ENCODE measurements at regions not wholly inside any gene's neighbourhood (a gene's known extent, or its start where the extent isn't known, plus 50 kb on each side); places are given as distances from the start of the nearest gene placed in this dataset.

- Histone ChIP-seq H3K27ac (ENCODE audit: low read length) (no peak overlapping the region), H3K27me3 (ENCODE audit: low read length) (peaks cover 16% of the 10 kb centered on the region), H3K4me3 (ENCODE audit: low read length) (no peak overlapping the region), H3K4me2 (ENCODE audit: low read length) (no peak overlapping the region), H3K9me2 (replicated peaks; ENCODE audit: low read length) (no peaks in the 10 kb centered on the region), H3K9me3 (ENCODE audit: low read length) (no peaks in the 10 kb centered on the region), H3F3A (ENCODE audit: low read length, unreplicated experiment) (no peaks in the 10 kb centered on the region), H4K20me1 (ENCODE audit: low read length) (no peaks in the 10 kb centered on the region), H3K36me3 (ENCODE audit: low read depth, low read length) (no peaks in the 10 kb centered on the region), H2AFZ (ENCODE audit: low read length) (no peak overlapping the region), H3K79me2 (ENCODE audit: low read length) (no peaks in the 10 kb centered on the region), H3K9ac (ENCODE audit: low read length) (no peak overlapping the region), H3K4me1 (ENCODE audit: insufficient read depth, low read length) (no peaks in the 10 kb centered on the region)
- TF ChIP-seq CTCF (conservative IDR thresholded peaks at IDR 0.05; ENCODE audit: low read depth, low read length), result peak; percentile 87
- no peak for TF ChIP-seq EZH2 (IDR thresholded peaks at IDR 0.05; ENCODE audit: low read length, unreplicated experiment)
- TF ChIP-seq EZH2phosphoT487 (IDR thresholded peaks at IDR 0.05; ENCODE audit: borderline replicate concordance, low read length), result no peak
- peak; percentile 86 for ATAC-seq
- ChIA-PET POLR2A (ENCODE audit: unreplicated experiment) (no interaction called here), CTCF (no interaction called here)
- intact Hi-C loops (cut with micrococcal nuclease), result loop anchor here (5.0 kb wide), 1 partner anchor 133 kb away; the partner anchor contains the start of gene GYPE
- no TSS peak for BruUV-seq (replicated peaks)
- peak; percentile 78 for DNase-seq
Observed at GRCh38 chr4:143773998-143774895, 73.8 kb upstream of the FREM3 start.

DNA sequence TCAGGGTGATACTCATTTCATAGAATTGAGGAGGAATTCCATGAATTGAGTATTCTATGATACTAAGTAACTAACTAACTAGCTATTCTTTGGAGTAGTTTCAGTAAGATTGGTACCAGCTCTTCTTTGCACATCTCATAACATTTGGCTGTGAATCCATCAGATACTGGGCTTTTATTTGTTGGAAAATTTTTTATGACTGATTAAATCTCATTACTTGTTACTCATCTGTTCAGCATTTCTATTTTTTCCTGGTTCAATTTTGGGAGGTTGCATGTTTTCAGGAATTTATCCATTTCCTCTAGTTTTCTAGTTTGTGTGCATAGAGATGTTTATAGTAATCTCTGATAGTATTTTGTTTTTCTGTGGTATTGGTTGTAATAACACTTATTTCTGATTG, 70.8 kb upstream of the FREM3 start:
- ATAC-seq (no peak), DNase-seq (no peak)
- no TSS peak for BruUV-seq (replicated peaks)
- no peak overlapping the region for H3K9ac ChIP-seq (ENCODE audit: low read length)
- H3F3A ChIP-seq (ENCODE audit: low read length, unreplicated experiment), result no peaks in the 10 kb centered on the region
- H3K9me3 ChIP-seq (ENCODE audit: low read length), result no peaks in the 10 kb centered on the region
- TF ChIP-seq EZH2 (IDR thresholded peaks at IDR 0.05; ENCODE audit: low read length, unreplicated experiment), result no peak
- no peak for TF ChIP-seq EZH2phosphoT487 (IDR thresholded peaks at IDR 0.05; ENCODE audit: borderline replicate concordance, low read length)
- TF ChIP-seq CTCF (conservative IDR thresholded peaks at IDR 0.05; ENCODE audit: low read depth, low read length), result no peak
- ChIA-PET POLR2A (ENCODE audit: unreplicated experiment) (no interaction called here), CTCF (no interaction called here)
- H3K27me3 ChIP-seq (ENCODE audit: low read length), result no peaks in the 10 kb centered on the region
- no peaks in the 10 kb centered on the region for H4K20me1 ChIP-seq (ENCODE audit: low read length)
- H3K4me3 ChIP-seq (ENCODE audit: low read length), result no peak overlapping the region
- H2AFZ ChIP-seq (ENCODE audit: low read length), result no peak overlapping the region
- H3K36me3 ChIP-seq (ENCODE audit: low read depth, low read length), result no peaks in the 10 kb centered on the region
- intact Hi-C loops (cut with micrococcal nuclease), result loop anchor here (5.0 kb wide), 1 partner anchor 136 kb away; the partner anchor contains the start of gene GYPE
- H3K79me2 ChIP-seq (ENCODE audit: low read length), result no peaks in the 10 kb centered on the region
- H3K9me2 ChIP-seq (replicated peaks; ENCODE audit: low read length), result no peaks in the 10 kb centered on the region
- H3K4me1 ChIP-seq (ENCODE audit: insufficient read depth, low read length), result no peaks in the 10 kb centered on the region
- no peak overlapping the region for H3K27ac ChIP-seq (ENCODE audit: low read length)
- H3K4me2 ChIP-seq (ENCODE audit: low read length), result no peak overlapping the region

GRCh38 chr4:143768007-143768591, 67.6 kb upstream of the FREM3 start:
- no TSS peak for BruUV-seq (replicated peaks)
- H3F3A ChIP-seq (ENCODE audit: low read length, unreplicated experiment), result no peaks in the 10 kb centered on the region
- intact Hi-C loops (cut with micrococcal nuclease), result no loop called here
- no peaks in the 10 kb centered on the region for H3K9me3 ChIP-seq (ENCODE audit: low read length)
- DNase-seq (peak; percentile 14), ATAC-seq (peak; percentile 74)
- CTCF ChIA-PET, result no interaction called here
- 0 out of 2 replicates have a peak, but pooled peaks cover 2% of the 10 kb centered on the region for H3K27me3 ChIP-seq (ENCODE audit: low read length)
- H3K79me2 ChIP-seq (ENCODE audit: low read length), result no peaks in the 10 kb centered on the region
- no peak overlapping the region for H3K4me2 ChIP-seq (ENCODE audit: low read length)
- H2AFZ ChIP-seq (ENCODE audit: low read length), result no peak overlapping the region
- no peaks in the 10 kb centered on the region for H4K20me1 ChIP-seq (ENCODE audit: low read length)
- TF ChIP-seq CTCF (conservative IDR thresholded peaks at IDR 0.05; ENCODE audit: low read depth, low read length) (no peak), EZH2 (IDR thresholded peaks at IDR 0.05; ENCODE audit: low read length, unreplicated experiment) (no peak), EZH2phosphoT487 (IDR thresholded peaks at IDR 0.05; ENCODE audit: borderline replicate concordance, low read length) (no peak)
- POLR2A ChIA-PET (ENCODE audit: unreplicated experiment), result no interaction called here
- H3K27ac ChIP-seq (ENCODE audit: low read length), result no peak overlapping the region
- H3K36me3 ChIP-seq (ENCODE audit: low read depth, low read length), result no peaks in the 10 kb centered on the region
- H3K4me1 ChIP-seq (ENCODE audit: insufficient read depth, low read length), result no peaks in the 10 kb centered on the region
- no peak overlapping the region for H3K9ac ChIP-seq (ENCODE audit: low read length)
- H3K9me2 ChIP-seq (replicated peaks; ENCODE audit: low read length), result no peaks in the 10 kb centered on the region
- no peak overlapping the region for H3K4me3 ChIP-seq (ENCODE audit: low read length)
